ENCODE measurements at regions not wholly inside any gene's neighbourhood (a gene's known extent, or its start where the extent isn't known, plus 50 kb on each side); places are given as distances from the start of the nearest gene placed in this dataset.
"Not testable (repeated sequence)": the region's sequence is repeated elsewhere in the genome, so short reads cannot be mapped to it uniquely, and the experiment has no call there.

DNA sequence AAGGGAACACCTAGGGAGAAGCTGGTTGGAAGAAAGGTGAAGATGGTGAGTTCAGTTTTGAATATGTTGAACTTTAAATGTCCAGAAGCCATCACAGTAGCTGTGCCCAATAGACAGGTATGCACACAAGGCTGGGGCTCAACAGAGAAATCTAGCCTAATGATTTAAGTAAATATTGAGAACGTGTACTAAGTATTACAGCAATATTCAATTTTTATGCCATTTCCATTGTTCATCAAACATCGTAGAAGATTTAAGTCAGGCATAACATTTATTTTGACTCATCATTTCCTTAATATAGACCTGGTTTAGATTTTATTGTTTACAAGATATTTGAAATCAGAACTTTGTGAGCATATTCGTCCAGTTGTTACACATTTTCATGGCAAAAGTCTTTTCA, 116.4 kb downstream of the HPGD start:
- WGBS, 2 donors: 85 to 87% methylated on average over 3 of the region's 3 CpGs

DNA sequence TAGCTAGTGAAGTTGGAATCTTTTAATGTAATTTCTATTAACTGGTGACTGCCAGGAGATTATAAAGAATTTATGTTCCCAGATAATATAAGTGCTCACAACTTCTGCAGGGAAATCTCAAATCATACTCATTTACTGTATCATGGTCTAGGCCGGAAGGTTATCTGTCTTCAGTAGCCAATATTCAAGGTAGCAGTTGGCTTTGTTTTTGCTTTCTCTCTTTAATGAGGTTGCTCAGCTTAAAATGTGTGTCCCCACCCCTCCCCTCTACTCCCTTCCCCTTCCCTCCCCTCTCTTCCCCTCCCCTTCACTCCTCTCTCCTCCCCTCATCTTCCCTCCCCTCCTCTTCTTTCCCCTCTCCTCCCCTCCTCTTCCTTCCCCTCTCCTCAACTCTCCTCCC, 117.6 kb downstream of the HPGD start:
- no peaks in the 10 kb centered on the region for H3K9me3 ChIP-seq
- H3K27ac ChIP-seq: no peak overlapping the region
- DNase-seq (ENCODE audit: low spot score in 2 of 2): no peak
- no peaks in the 10 kb centered on the region for H3K27me3 ChIP-seq
- WGBS, 2 donors: 97 to 100% methylated on average over 1 of the region's 1 CpG
- H3K4me1 ChIP-seq: no peaks in the 10 kb centered on the region
- TF ChIP-seq POLR2A (IDR thresholded peaks at IDR 0.05): no peak
- TF ChIP-seq CTCF (IDR thresholded peaks at IDR 0.05): no peak
- TF ChIP-seq EP300 (IDR thresholded peaks at IDR 0.05): no peak
- H3K4me3 ChIP-seq: no peak overlapping the region
- no peaks in the 10 kb centered on the region for H3K36me3 ChIP-seq

More for the DNA sequence above, 116.4 kb downstream of the HPGD start:
- no peak overlapping the region for H3K4me3 ChIP-seq
- no peak overlapping the region for H3K27ac ChIP-seq
- H3K27me3 ChIP-seq: no peaks in the 10 kb centered on the region
- H3K4me1 ChIP-seq: no peaks in the 10 kb centered on the region
- no peaks in the 10 kb centered on the region for H3K9me3 ChIP-seq
- no peak for TF ChIP-seq POLR2A (IDR thresholded peaks at IDR 0.05)
- TF ChIP-seq CTCF (IDR thresholded peaks at IDR 0.05): no peak
- TF ChIP-seq EP300 (IDR thresholded peaks at IDR 0.05): no peak
- no peaks in the 10 kb centered on the region for H3K36me3 ChIP-seq
- no peak for DNase-seq (ENCODE audit: low spot score in 2 of 2)

- no peaks in the 10 kb centered on the region for H3K36me3 ChIP-seq
- H3K27ac ChIP-seq: no peak overlapping the region
- no peak for DNase-seq (ENCODE audit: low spot score in 2 of 2)
- 69 to 73% methylated on average over 6 of the region's 6 CpGs for WGBS, 2 donors
- no peaks in the 10 kb centered on the region for H3K4me1 ChIP-seq
- no peaks in the 10 kb centered on the region for H3K9me3 ChIP-seq
- no peak overlapping the region for H3K4me3 ChIP-seq
- TF ChIP-seq EP300 (IDR thresholded peaks at IDR 0.05): no peak
- TF ChIP-seq CTCF (IDR thresholded peaks at IDR 0.05): no peak
- TF ChIP-seq POLR2A (IDR thresholded peaks at IDR 0.05): no peak
- H3K27me3 ChIP-seq: no peaks in the 10 kb centered on the region
Observed at GRCh38 chr4:174403177-174403543, 119.1 kb downstream of the HPGD start.

GRCh38 chr4:174402470-174403176, 118.9 kb downstream of the CEP44 start:
- Histone ChIP-seq H3K27me3 (no peaks in the 10 kb centered on the region), H3K9me3 (no peaks in the 10 kb centered on the region), H3K4me1 (no peaks in the 10 kb centered on the region), H3K27ac (no peak overlapping the region), H3K4me3 (no peak overlapping the region), H3K36me3 (no peaks in the 10 kb centered on the region)
- WGBS, 2 donors: 63% methylated on average over 3 of the region's 3 CpGs
- TF ChIP-seq EP300 (IDR thresholded peaks at IDR 0.05): no peak
- TF ChIP-seq POLR2A (IDR thresholded peaks at IDR 0.05): no peak
- no peak for TF ChIP-seq CTCF (IDR thresholded peaks at IDR 0.05)
- no peak for DNase-seq (ENCODE audit: low spot score in 2 of 2)

- no peaks in the 10 kb centered on the region for H3K27me3 ChIP-seq
- H3K4me1 ChIP-seq: no peaks in the 10 kb centered on the region
- no peak for TF ChIP-seq POLR2A (IDR thresholded peaks at IDR 0.05)
- no peak for TF ChIP-seq EP300 (IDR thresholded peaks at IDR 0.05)
- no peak for TF ChIP-seq CTCF (IDR thresholded peaks at IDR 0.05)
- H3K9me3 ChIP-seq: no peaks in the 10 kb centered on the region
- 77 to 81% methylated on average over 11 of the region's 11 CpGs for WGBS, 2 donors
- H3K4me3 ChIP-seq: no peak overlapping the region
- H3K27ac ChIP-seq: no peak overlapping the region
- no peak for DNase-seq (ENCODE audit: low spot score in 2 of 2)
- H3K36me3 ChIP-seq: no peaks in the 10 kb centered on the region
Observed at GRCh38 chr4:174401471-174402130, 117.9 kb downstream of the CEP44 start.

DNA sequence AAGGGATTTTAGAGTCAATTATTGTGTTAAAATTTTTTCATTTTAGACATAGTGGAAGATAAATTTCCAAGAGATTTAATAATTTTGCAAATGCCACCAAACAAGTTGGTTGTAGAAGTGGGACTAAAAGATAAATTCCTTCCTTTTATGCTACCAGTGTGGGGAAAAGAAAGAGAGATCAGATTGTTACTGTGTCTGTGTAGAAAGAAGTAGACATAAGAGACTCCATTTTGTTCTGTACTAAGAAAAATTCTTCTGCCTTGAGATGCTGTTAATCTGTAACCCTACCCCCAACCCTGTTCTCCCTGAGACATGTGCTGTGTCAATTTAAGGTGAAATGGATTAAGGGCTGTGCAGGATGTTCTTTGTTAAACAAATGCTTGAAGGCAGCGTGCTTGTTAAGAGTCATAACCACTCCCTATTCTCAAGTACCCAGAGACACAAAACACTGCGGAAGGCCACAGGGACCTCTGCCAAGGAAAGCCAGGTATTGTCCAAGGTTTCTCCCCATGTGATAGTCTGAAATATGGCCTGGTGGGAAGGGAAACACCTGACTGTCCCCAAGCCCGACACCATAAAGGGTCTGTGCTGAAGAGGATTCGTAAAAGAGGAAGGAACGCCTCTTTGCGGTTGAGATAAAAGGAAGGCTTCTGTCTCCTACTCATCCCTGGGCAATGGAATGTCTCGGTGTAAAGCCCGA, 117.0 kb downstream of the CEP44 start:
- DNase-seq (ENCODE audit: low spot score in 2 of 2); H3K9me3 ChIP-seq; H3K27ac ChIP-seq; H3K4me1 ChIP-seq; H3K27me3 ChIP-seq; H3K4me3 ChIP-seq; H3K36me3 ChIP-seq: not testable (repeated sequence)
- 62 to 81% methylated on average over 8 of the region's 8 CpGs for WGBS, 2 donors

All from tibial nerve (tissue), 4 donors.